ENCODE measurements at regions not wholly inside any gene's neighbourhood (a gene's known extent, or its start where the extent isn't known, plus 50 kb on each side); places are given as distances from the start of the nearest gene placed in this dataset.

- CTCF ChIA-PET = no interaction called here
- no peak for DNase-seq
- Mint-ChIP-seq H3K27ac (no peak overlapping the region), H3K4me3 (no peak overlapping the region), H3K27me3 (peaks cover 7% of the 10 kb centered on the region), H3K9me3 (peaks cover 24% of the 10 kb centered on the region), H3K4me1 (peaks cover 4% of the 10 kb centered on the region), H3K36me3 (peaks cover 13% of the 10 kb centered on the region)
Observed at GRCh38 chr7:21373031-21373430, 54.9 kb upstream of the SP4 start.

GRCh38 chr7:21374134-21374533, 53.7 kb upstream of the SP4 start:
- H3K27ac Mint-ChIP-seq = no peak overlapping the region
- CTCF ChIA-PET = interaction anchor here (1.2 to 1.3 kb wide), 2 partner anchors 21 to 112 kb away, joined by 3 read pairs; no protein-coding TSS in a partner anchor
- no peak for DNase-seq
- H3K9me3 Mint-ChIP-seq = peaks cover 24% of the 10 kb centered on the region
- peaks cover 4% of the 10 kb centered on the region for H3K4me1 Mint-ChIP-seq
- peaks cover 15% of the 10 kb centered on the region for H3K36me3 Mint-ChIP-seq
- H3K4me3 Mint-ChIP-seq = no peak overlapping the region
- H3K27me3 Mint-ChIP-seq = peaks cover 7% of the 10 kb centered on the region

GRCh38 chr7:21377545-21377944, 50.3 kb upstream of the SP4 start:
- H3K4me3 Mint-ChIP-seq = no peak overlapping the region
- H3K9me3 Mint-ChIP-seq = peaks cover 33% of the 10 kb centered on the region
- H3K4me1 Mint-ChIP-seq = peaks cover 6% of the 10 kb centered on the region
- H3K36me3 Mint-ChIP-seq = peaks cover 21% of the 10 kb centered on the region
- no peak for DNase-seq
- H3K27ac Mint-ChIP-seq = no peak overlapping the region
- H3K27me3 Mint-ChIP-seq = peaks cover 7% of the 10 kb centered on the region
- CTCF ChIA-PET = no interaction called here

Data from activated naive CD4-positive, alpha-beta T cell treated with anti-CD3 and anti-CD28 coated beads, Interleukin-2, amount 10 ng/mL, durations not matched to agents 7 days and 5 days (primary cell).